HepG2 (cell line): ENCODE measurements at regions not wholly inside any gene's neighbourhood (a gene's known extent, or its start where the extent isn't known, plus 50 kb on each side); places are given as distances from the start of the nearest gene placed in this dataset.
A peak's percentile ranks its signal among the peaks of the same experiment; 100 is the strongest.

Experiments used
- AHDC1 ChIP-seq: sonication (generic); formaldehyde crosslinking; IDR thresholded peaks from 2 replicates; pipeline ENCODE4 v1.5.1; 2020; ENCODE audit warnings: mild to moderate bottlenecking, missing genetic modification reagents, borderline replicate concordance
- ATF5 ChIP-seq: sonication (generic); formaldehyde crosslinking; IDR thresholded peaks from 2 replicates; pipeline ENCODE4 v1.4.0; 2020; ENCODE audit warnings: mild to moderate bottlenecking, low read depth, missing genetic modification reagents
- BHLHE40 ChIP-seq: IDR thresholded peaks from 2 replicates; pipeline ENCODE4 v1.6.1; 2011; ENCODE audit warnings: low read length, improper control_type of control experiment
- CERS6 ChIP-seq: sonication (generic); formaldehyde crosslinking; IDR thresholded peaks from 2 replicates; pipeline ENCODE4 v1.5.0; 2020; ENCODE audit warnings: missing genetic modification reagents
- HCFC1 ChIP-seq: fragments of 150-350 bp; IDR thresholded peaks from 2 replicates; pipeline ENCODE4 v1.6.1; 2014; ENCODE audit warnings: low read depth, low read length
- HOXA3 ChIP-seq: sonication (generic); formaldehyde crosslinking; IDR thresholded peaks from 2 replicates; pipeline ENCODE4 v1.5.0; 2020; ENCODE audit warnings: missing genetic modification reagents
- KLF6 ChIP-seq: IDR thresholded peaks from 2 replicates; pipeline ENCODE4 v1.8.0; 2016; ENCODE audit warnings: missing biosample characterization, missing genetic modification reagents
- SAP130 ChIP-seq: IDR thresholded peaks from 2 replicates; pipeline ENCODE4 v1.6.1; 2016; ENCODE audit warnings: low read depth
- SIN3A ChIP-seq: IDR thresholded peaks from 2 replicates; pipeline ENCODE4 v1.6.1; 2011; ENCODE audit warnings: low read depth, mild to moderate bottlenecking, control low read depth, low read length, borderline replicate concordance
- SKIL ChIP-seq: sonication (generic); formaldehyde crosslinking; IDR thresholded peaks from 2 replicates; pipeline ENCODE4 v1.8.0; 2022; ENCODE audit warnings: missing genetic modification reagents, mild to moderate bottlenecking, moderate library complexity, borderline replicate concordance
- SYNCRIP ChIP-seq: fragments of 200-400 bp; formaldehyde crosslinking; IDR thresholded peaks from 2 replicates; pipeline ENCODE4 v1.6.1; 2018; ENCODE audit warnings: mild to moderate bottlenecking, low read depth, low read length; ENCODE audit not compliant: insufficient read depth
- TBL1XR1 ChIP-seq: fragments of 150-350 bp; IDR thresholded peaks from 2 replicates; pipeline ENCODE4 v1.6.1; 2014; ENCODE audit warnings: borderline replicate concordance, low read length; ENCODE audit not compliant: partially characterized antibody
- ZFP90 ChIP-seq: sonication (generic); formaldehyde crosslinking; IDR thresholded peaks from 2 replicates; pipeline ENCODE4 v1.8.0; 2022; ENCODE audit warnings: missing genetic modification reagents, mild to moderate bottlenecking, inconsistent platforms, borderline replicate concordance
- ZKSCAN8 ChIP-seq: IDR thresholded peaks from 2 replicates; pipeline ENCODE4 v1.6.1; 2016; ENCODE audit warnings: borderline replicate concordance, missing genetic modification reagents, missing compliant biosample characterization
- ZNF253 ChIP-seq: sonication (generic); formaldehyde crosslinking; IDR thresholded peaks from 2 replicates; pipeline ENCODE4 v1.8.0; 2022; ENCODE audit warnings: mild to moderate bottlenecking, missing genetic modification reagents, borderline replicate concordance
- ZNF326 ChIP-seq: sonication (generic); formaldehyde crosslinking; IDR thresholded peaks from 2 replicates; pipeline ENCODE4 v1.4.0; 2020; ENCODE audit warnings: missing genetic modification reagents, borderline replicate concordance
- ZNF547 ChIP-seq: sonication (generic); formaldehyde crosslinking; IDR thresholded peaks from 2 replicates; pipeline ENCODE4 v1.5.1; 2020; ENCODE audit warnings: mild to moderate bottlenecking, missing genetic modification reagents
- ZNF652 ChIP-seq: IDR thresholded peaks from 2 replicates; pipeline ENCODE4 v1.6.1; 2016; ENCODE audit warnings: low read depth, borderline replicate concordance
- ZNF790 ChIP-seq: sonication (generic); formaldehyde crosslinking; IDR thresholded peaks from 2 replicates; pipeline ENCODE4 v1.8.0; 2022; ENCODE audit warnings: missing genetic modification reagents, mild to moderate bottlenecking, borderline replicate concordance

GRCh38 chr18:39841482-39842365 is 2113.3 kb upstream of the PIK3C3 start (continued):
- TF ChIP-seq ATF5 (CRISPR knock-in tag) (no peak), ZNF326 (CRISPR knock-in tag) (no peak), CERS6 (no peak), SAP130 (0 out of 2 replicates have a peak, but pooled peaks have one; percentile 12), SKIL (CRISPR knock-in tag) (no peak), SYNCRIP (no peak), HCFC1 (no peak), SIN3A (no peak), ZFP90 (no peak), ZNF547 (peak; percentile 32; the same call in 1 of the 2 replicates), HOXA3 (CRISPR knock-in tag) (no peak; the same call in 1 of the 2 replicates), AHDC1 (CRISPR knock-in tag) (no peak), KLF6 (CRISPR knock-in tag) (no peak), ZNF790 (no peak), ZNF253 (no peak), BHLHE40 (peak; percentile 80), TBL1XR1 (no peak), ZNF652 (CRISPR knock-in tag) (no peak), ZKSCAN8 (CRISPR knock-in tag) (no peak)
